HG03378 (cell line): ENCODE measurements at regions not wholly inside any gene's neighbourhood (a gene's known extent, or its start where the extent isn't known, plus 50 kb on each side); places are given as distances from the start of the nearest gene placed in this dataset.
A peak's percentile ranks its signal among the peaks of the same experiment; 100 is the strongest.
"Not testable (repeated sequence)": the region's sequence is repeated elsewhere in the genome, so short reads cannot be mapped to it uniquely, and the experiment has no call there.

Source experiments
- ATAC-seq: cut with Tn5 transposase; IDR thresholded peaks from one replicate; pipeline ENCODE4 v1.9.1; 2021; ENCODE audit warnings: mild to moderate bottlenecking, moderate library complexity; ENCODE audit not compliant: unreplicated experiment

- no peak for ATAC-seq
Observed at GRCh38 chrX:120718969-120719368, 89.1 kb upstream of the C1GALT1C1 start.

GRCh38 chrX:120702337-120702736 lies 72.5 kb upstream of the C1GALT1C1 start:
- not testable (repeated sequence) for ATAC-seq

GRCh38 chrX:120697053-120697452 lies 67.2 kb upstream of the C1GALT1C1 start:
- peak; percentile 92 for ATAC-seq

- no peak for ATAC-seq
Observed at GRCh38 chrX:120692319-120692718, 62.5 kb upstream of the C1GALT1C1 start.

GRCh38 chrX:120690941-120691340 lies 61.1 kb upstream of the C1GALT1C1 start:
- ATAC-seq = no peak

- no peak for ATAC-seq
Observed at GRCh38 chrX:120690344-120690743, 60.5 kb upstream of the C1GALT1C1 start.

GRCh38 chrX:120680090-120680489 lies 50.2 kb upstream of the C1GALT1C1 start:
- ATAC-seq = no peak
